ENCODE measurements at regions not wholly inside any gene's neighbourhood (a gene's known extent, or its start where the extent isn't known, plus 50 kb on each side); places are given as distances from the start of the nearest gene placed in this dataset.

DNA sequence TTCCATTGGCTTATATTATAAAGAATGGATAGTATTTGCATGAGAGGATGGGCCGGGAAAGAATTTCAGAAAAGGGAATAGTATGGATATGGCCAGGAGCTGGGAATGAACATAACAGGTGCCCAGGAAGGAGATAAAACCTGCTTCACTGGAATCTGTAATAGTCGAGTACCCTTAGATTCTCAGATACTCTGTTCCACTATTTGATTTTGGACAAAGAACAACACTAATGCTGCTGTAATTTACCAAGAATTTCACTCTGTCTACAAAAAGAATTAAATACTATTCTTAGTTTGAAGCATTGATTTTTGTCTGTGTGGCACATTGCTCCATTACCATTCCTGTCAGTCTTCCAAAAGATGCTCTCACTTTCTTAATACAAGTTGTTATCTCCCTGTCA is 718.2 kb upstream of the LRRN3 start:
- no peak overlapping the region for H3K4me3 ChIP-seq (ENCODE audit: low read length)
- no peak for DNase-seq
- no peaks in the 10 kb centered on the region for H3K27me3 ChIP-seq (ENCODE audit: control insufficient read depth, insufficient read depth, low read length)
- WGBS (ENCODE audit: insufficient coverage, low lambda C conversion rate): 100% methylated on average over 1 of the region's 2 CpGs
- no peaks in the 10 kb centered on the region for H3K4me1 ChIP-seq (ENCODE audit: control insufficient read depth, insufficient read depth, low read length)
- H3K27ac ChIP-seq (ENCODE audit: low read length): no peak overlapping the region
- H3K9me3 ChIP-seq (ENCODE audit: control insufficient read depth, low read depth, low read length): no peaks in the 10 kb centered on the region
- no peaks in the 10 kb centered on the region for H3K36me3 ChIP-seq (ENCODE audit: control insufficient read depth, insufficient read depth, low read length)

DNA sequence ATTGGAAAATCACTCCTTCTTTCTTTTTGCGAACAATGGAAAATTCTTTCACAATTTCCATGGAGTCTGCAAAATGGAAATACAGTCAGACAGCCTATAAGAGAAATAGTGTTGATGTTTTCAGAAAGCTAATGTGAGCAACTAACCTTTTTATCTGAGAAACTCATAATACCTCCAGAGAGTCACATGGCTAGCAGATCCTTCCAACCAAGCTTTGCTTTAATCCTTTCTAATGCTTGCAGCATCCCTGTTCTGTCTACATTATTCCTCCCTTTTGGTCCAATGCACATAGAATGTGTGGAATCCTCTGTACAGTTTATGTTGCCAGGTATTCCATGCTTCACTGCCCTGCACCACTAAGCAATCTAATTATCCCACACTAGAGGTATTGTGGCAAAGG is 717.5 kb upstream of the LRRN3 start:
- H3K9me3 ChIP-seq (ENCODE audit: control insufficient read depth, low read depth, low read length): no peaks in the 10 kb centered on the region
- no peak overlapping the region for H3K4me3 ChIP-seq (ENCODE audit: low read length)
- H3K36me3 ChIP-seq (ENCODE audit: control insufficient read depth, insufficient read depth, low read length): no peaks in the 10 kb centered on the region
- H3K27ac ChIP-seq (ENCODE audit: low read length): no peak overlapping the region
- H3K27me3 ChIP-seq (ENCODE audit: control insufficient read depth, insufficient read depth, low read length): no peaks in the 10 kb centered on the region
- no CpG with 5 or more reads among the region's 1 CpG for WGBS (ENCODE audit: insufficient coverage, low lambda C conversion rate)
- no peak for DNase-seq
- no peaks in the 10 kb centered on the region for H3K4me1 ChIP-seq (ENCODE audit: control insufficient read depth, insufficient read depth, low read length)

DNA sequence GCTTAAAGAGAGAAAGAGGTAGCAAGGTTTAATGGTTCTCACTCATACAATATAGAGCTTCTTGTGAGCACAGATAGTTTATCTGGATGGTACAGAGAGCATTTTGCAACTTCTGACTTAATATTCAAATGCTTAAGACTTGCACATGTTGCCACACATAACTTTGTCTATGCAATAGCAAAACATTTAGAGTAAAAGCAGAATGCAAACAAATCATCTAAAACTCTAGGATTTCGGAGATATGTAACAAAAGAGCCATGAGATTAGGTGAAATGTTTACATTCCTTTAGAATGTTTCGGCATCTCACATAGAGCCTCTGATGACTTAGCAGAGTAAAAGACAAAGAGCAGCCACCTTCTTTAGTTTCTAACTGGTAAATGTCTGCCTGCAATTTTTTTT is 717.1 kb upstream of the LRRN3 start:
- Histone ChIP-seq H3K27me3 (ENCODE audit: control insufficient read depth, insufficient read depth, low read length) (no peaks in the 10 kb centered on the region), H3K4me1 (ENCODE audit: control insufficient read depth, insufficient read depth, low read length) (no peaks in the 10 kb centered on the region), H3K4me3 (ENCODE audit: low read length) (no peak overlapping the region), H3K36me3 (ENCODE audit: control insufficient read depth, insufficient read depth, low read length) (no peaks in the 10 kb centered on the region), H3K9me3 (ENCODE audit: control insufficient read depth, low read depth, low read length) (no peaks in the 10 kb centered on the region), H3K27ac (ENCODE audit: low read length) (no peak overlapping the region)
- no CpG with 5 or more reads among the region's 2 CpGs for WGBS (ENCODE audit: insufficient coverage, low lambda C conversion rate)
- DNase-seq: no peak

DNA sequence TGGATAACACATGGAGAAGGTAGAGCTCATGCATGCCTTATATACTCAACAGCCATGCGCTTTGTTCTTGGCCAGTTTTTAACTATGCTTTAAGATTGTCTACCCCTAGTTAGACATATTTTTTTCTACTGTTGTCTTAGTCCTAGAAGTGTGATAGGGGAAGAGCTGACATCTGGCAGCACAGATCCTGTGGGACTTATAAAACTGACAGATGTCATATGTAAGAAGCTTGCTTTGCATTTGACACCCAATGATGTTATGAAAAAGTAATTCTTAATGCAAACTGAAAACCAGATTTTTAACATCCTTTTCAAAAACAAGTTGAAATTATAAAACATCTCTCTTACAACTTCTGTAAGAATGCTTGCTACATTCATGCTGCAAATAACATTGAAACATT is 715.9 kb upstream of the LRRN3 start:
- Histone ChIP-seq H3K9me3 (ENCODE audit: control insufficient read depth, low read depth, low read length) (no peaks in the 10 kb centered on the region), H3K27me3 (ENCODE audit: control insufficient read depth, insufficient read depth, low read length) (no peaks in the 10 kb centered on the region), H3K36me3 (ENCODE audit: control insufficient read depth, insufficient read depth, low read length) (no peaks in the 10 kb centered on the region), H3K4me1 (ENCODE audit: control insufficient read depth, insufficient read depth, low read length) (no peaks in the 10 kb centered on the region), H3K27ac (ENCODE audit: low read length) (no peak overlapping the region), H3K4me3 (ENCODE audit: low read length) (no peak overlapping the region)
- no CpG with 5 or more reads among the region's 1 CpG for WGBS (ENCODE audit: insufficient coverage, low lambda C conversion rate)
- DNase-seq: no peak

DNA sequence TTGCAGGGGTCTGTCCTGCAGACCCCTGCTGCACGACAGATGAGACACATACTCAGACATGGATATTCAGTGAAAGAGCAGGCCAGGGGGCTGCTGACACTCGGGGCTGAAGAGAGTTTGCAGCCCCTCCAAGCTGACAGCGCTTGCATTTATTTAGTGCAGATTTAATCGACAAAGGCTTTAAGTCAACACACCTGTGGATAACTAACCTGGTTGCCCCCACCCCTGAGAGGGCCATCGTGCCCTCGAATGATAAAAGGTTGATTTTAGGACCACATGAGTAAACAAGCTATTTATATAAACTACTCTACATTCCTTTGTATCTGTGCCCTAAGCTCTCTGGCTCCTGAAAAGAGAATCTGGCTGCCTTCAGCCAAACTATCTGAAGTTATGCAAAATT is 708.2 kb upstream of the LRRN3 start:
- WGBS (ENCODE audit: insufficient coverage, low lambda C conversion rate): no CpG with 5 or more reads among the region's 6 CpGs
- no peaks in the 10 kb centered on the region for H3K36me3 ChIP-seq (ENCODE audit: control insufficient read depth, insufficient read depth, low read length)
- H3K9me3 ChIP-seq (ENCODE audit: control insufficient read depth, low read depth, low read length): no peaks in the 10 kb centered on the region
- DNase-seq: no peak
- H3K4me3 ChIP-seq (ENCODE audit: low read length): no peak overlapping the region
- no peak overlapping the region for H3K27ac ChIP-seq (ENCODE audit: low read length)
- no peaks in the 10 kb centered on the region for H3K27me3 ChIP-seq (ENCODE audit: control insufficient read depth, insufficient read depth, low read length)
- no peaks in the 10 kb centered on the region for H3K4me1 ChIP-seq (ENCODE audit: control insufficient read depth, insufficient read depth, low read length)

DNA sequence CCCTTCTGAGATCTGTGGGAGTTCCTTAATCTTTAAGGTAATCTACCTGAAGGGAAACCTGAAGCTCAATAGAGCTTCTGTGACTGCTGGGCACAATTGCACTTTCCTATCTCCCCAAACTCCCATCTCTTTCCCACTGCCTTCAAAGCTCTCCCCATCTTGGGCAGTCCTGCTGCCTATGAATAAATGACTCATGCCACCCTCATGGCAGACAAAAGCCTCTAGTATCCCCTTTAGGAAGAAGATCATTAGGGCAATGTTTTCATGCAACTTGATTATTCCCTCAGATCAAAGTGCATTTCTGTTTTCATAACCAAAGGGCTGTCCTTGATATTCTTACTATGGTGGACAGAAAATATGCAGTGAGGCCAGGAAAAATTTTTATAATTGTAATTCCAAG is 704.9 kb upstream of the LRRN3 start:
- no peaks in the 10 kb centered on the region for H3K4me1 ChIP-seq (ENCODE audit: control insufficient read depth, insufficient read depth, low read length)
- no peaks in the 10 kb centered on the region for H3K36me3 ChIP-seq (ENCODE audit: control insufficient read depth, insufficient read depth, low read length)
- no peaks in the 10 kb centered on the region for H3K9me3 ChIP-seq (ENCODE audit: control insufficient read depth, low read depth, low read length)
- no peak for DNase-seq
- no peak overlapping the region for H3K4me3 ChIP-seq (ENCODE audit: low read length)
- H3K27ac ChIP-seq (ENCODE audit: low read length): no peak overlapping the region
- H3K27me3 ChIP-seq (ENCODE audit: control insufficient read depth, insufficient read depth, low read length): no peaks in the 10 kb centered on the region

DNA sequence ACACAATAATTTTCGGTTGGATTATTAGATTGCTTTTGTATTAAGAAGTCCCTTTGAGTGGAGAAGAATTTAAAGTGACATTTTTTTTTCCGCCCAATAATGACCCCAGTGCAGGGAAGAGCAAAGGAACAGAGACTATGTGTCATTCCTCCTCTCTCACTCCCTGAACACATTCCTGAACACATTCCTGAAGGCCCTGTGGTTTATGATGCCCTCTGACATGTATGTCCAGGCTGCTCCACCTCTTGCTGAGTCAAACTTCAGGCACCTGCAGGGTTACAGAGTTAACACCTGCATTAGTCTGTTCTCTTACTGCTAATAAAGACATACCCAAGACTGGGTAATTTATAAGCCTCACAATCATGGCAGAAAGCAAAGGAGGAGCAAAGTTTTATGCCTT is 704.0 kb upstream of the LRRN3 start:
- WGBS (ENCODE audit: insufficient coverage, low lambda C conversion rate): 0% methylated on average over 1 of the region's 2 CpGs
- Histone ChIP-seq H3K27me3 (ENCODE audit: control insufficient read depth, insufficient read depth, low read length) (no peaks in the 10 kb centered on the region), H3K4me1 (ENCODE audit: control insufficient read depth, insufficient read depth, low read length) (no peaks in the 10 kb centered on the region), H3K36me3 (ENCODE audit: control insufficient read depth, insufficient read depth, low read length) (no peaks in the 10 kb centered on the region), H3K27ac (ENCODE audit: low read length) (no peak overlapping the region), H3K9me3 (ENCODE audit: control insufficient read depth, low read depth, low read length) (no peaks in the 10 kb centered on the region), H3K4me3 (ENCODE audit: low read length) (no peak overlapping the region)
- peak in 1 of 2 donors; percentile 14 for DNase-seq

DNA sequence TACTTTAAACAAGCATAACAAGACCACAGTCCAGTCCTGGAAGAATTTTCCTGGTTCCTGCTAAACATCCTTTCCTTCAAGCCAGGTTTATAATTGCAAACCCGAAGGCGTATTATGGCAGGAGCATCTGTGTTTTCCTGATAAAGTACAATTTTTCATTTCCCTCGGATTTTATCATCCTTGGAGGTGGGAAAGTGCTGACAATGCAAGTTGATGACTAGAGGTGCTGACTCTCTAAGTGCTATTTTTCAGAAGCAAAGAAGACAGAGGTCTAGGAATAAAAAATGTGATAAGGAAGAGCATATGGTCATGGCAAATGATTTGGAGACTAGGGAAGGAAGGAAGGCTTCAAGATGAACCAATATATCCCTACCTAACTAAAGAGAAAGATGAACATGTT is 703.2 kb upstream of the LRRN3 start:
- Histone ChIP-seq H3K4me3 (ENCODE audit: low read length) (no peak overlapping the region), H3K27me3 (ENCODE audit: control insufficient read depth, insufficient read depth, low read length) (no peaks in the 10 kb centered on the region), H3K27ac (ENCODE audit: low read length) (no peak overlapping the region), H3K9me3 (ENCODE audit: control insufficient read depth, low read depth, low read length) (no peaks in the 10 kb centered on the region), H3K36me3 (ENCODE audit: control insufficient read depth, insufficient read depth, low read length) (no peaks in the 10 kb centered on the region), H3K4me1 (ENCODE audit: control insufficient read depth, insufficient read depth, low read length) (no peaks in the 10 kb centered on the region)
- no peak for DNase-seq
- WGBS (ENCODE audit: insufficient coverage, low lambda C conversion rate): 100% methylated on average over 2 of the region's 3 CpGs

DNA sequence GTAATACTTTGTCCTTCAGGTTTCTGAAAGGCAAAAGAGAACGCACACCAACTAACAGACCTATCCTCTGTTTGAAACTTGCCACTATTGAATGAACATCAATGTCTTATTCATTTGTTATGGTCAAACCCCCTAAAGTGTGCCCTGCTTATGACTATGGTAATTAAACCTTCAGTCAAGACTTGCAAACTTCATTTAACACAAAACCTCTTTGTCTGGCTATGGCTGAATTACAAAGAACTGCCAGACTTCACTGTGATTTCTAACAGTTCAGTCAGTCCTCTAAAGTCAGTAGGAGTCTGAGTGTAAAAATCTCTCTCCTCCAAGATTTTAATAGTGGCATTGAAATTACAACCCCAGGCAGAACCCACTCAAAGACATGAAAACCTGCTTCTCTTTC is 702.5 kb upstream of the LRRN3 start:
- Histone ChIP-seq H3K9me3 (ENCODE audit: control insufficient read depth, low read depth, low read length) (no peaks in the 10 kb centered on the region), H3K36me3 (ENCODE audit: control insufficient read depth, insufficient read depth, low read length) (no peaks in the 10 kb centered on the region), H3K4me1 (ENCODE audit: control insufficient read depth, insufficient read depth, low read length) (no peaks in the 10 kb centered on the region), H3K27me3 (ENCODE audit: control insufficient read depth, insufficient read depth, low read length) (no peaks in the 10 kb centered on the region), H3K27ac (ENCODE audit: low read length) (no peak overlapping the region), H3K4me3 (ENCODE audit: low read length) (no peak overlapping the region)
- DNase-seq: no peak
- WGBS (ENCODE audit: insufficient coverage, low lambda C conversion rate): no CpG with 5 or more reads among the region's 1 CpG

DNA sequence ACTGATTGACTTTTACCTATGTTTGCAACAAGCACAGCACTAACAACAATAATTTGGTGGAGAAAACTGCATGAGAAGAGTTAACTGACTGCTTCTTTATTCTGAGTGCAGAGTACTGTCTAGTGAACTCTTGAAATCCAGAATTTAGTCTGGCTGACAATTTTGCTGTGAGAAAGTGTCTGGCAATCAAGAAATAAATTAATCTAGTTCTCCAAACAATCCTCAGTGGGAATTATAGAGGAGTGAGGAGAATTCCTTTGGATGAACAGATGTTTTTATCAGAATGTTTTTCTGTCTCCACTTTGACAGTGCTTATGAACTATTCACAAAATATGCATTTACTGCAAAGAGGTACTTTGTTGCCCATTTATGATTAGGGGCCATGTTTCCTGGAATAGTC is 694.9 kb upstream of the LRRN3 start:
- Histone ChIP-seq H3K27ac (ENCODE audit: low read length) (no peak overlapping the region), H3K4me1 (ENCODE audit: control insufficient read depth, insufficient read depth, low read length) (no peaks in the 10 kb centered on the region), H3K27me3 (ENCODE audit: control insufficient read depth, insufficient read depth, low read length) (no peaks in the 10 kb centered on the region), H3K36me3 (ENCODE audit: control insufficient read depth, insufficient read depth, low read length) (no peaks in the 10 kb centered on the region), H3K9me3 (ENCODE audit: control insufficient read depth, low read depth, low read length) (no peaks in the 10 kb centered on the region), H3K4me3 (ENCODE audit: low read length) (no peak overlapping the region)
- no peak for DNase-seq

DNA sequence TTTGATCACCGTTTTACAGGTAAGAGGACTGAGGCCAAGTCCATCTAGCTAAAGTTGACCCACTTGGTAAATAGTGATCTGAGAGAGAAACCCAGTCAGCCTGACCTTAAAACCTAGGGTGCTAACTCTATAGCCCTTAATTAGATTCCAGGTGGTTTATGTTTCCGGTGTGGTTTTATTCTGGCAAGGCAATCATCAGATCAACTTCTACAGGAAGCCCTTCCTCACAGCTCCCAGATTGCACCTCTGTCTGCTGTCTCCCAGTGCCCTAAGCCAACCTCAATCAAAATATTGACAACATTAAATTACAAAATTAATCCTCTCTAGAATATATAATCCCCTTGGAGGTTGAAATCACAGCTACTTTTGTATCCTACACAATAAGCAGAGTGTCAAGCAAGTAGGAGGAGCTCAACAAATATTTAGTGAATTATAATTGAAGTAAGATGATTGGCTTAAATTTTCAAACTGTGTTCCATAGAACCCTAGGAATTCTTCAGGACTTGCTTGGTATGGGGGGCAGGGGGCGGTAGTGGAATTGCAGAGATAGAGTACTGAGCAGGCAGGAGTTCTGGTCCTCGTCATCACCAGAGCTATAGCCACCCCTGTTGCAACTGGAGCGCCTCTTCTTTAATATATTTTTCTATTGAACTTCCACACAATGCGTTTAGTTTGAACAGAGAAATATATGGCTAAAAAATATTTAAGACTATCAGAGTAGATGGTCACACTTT is 692.8 kb upstream of the LRRN3 start:
- 100% methylated on average over 1 of the region's 6 CpGs for WGBS (ENCODE audit: insufficient coverage, low lambda C conversion rate)
- no peak overlapping the region for H3K4me3 ChIP-seq (ENCODE audit: low read length)
- H3K27ac ChIP-seq (ENCODE audit: low read length): no peak overlapping the region
- H3K4me1 ChIP-seq (ENCODE audit: control insufficient read depth, insufficient read depth, low read length): no peaks in the 10 kb centered on the region
- no peak for DNase-seq
- H3K9me3 ChIP-seq (ENCODE audit: control insufficient read depth, low read depth, low read length): no peaks in the 10 kb centered on the region
- H3K27me3 ChIP-seq (ENCODE audit: control insufficient read depth, insufficient read depth, low read length): no peaks in the 10 kb centered on the region
- no peaks in the 10 kb centered on the region for H3K36me3 ChIP-seq (ENCODE audit: control insufficient read depth, insufficient read depth, low read length)
